Breast epithelium (tissue), 4 donors: ENCODE measurements at regions not wholly inside any gene's neighbourhood (a gene's known extent, or its start where the extent isn't known, plus 50 kb on each side); places are given as distances from the start of the nearest gene placed in this dataset.
A peak's percentile ranks its signal among the peaks of the same experiment; 100 is the strongest.

Source experiments
- DNase-seq, 2 donors: peaks; one replicate each; pipeline ENCODE4 v3.0.0-alpha.2; 2019; ENCODE audit warnings: low spot score in 2 of 2
- H3K27ac ChIP-seq, 2 donors: fragments of 200-600 bp; sonication (generic) in 1 of 2; one replicate each; pipeline ENCODE4 v1.5.1; 2016 to 2019; ENCODE audit warnings: mild to moderate bottlenecking in 1 of 2
- H3K27me3 ChIP-seq, 2 donors: fragments of 200-600 bp; sonication (generic) in 1 of 2; one replicate each; pipeline versions ENCODE4 v1.5.1 to v1.6.0; 2017 to 2019; ENCODE audit warnings: control low read depth in 1 of 2, mild to moderate bottlenecking in 1 of 2
- H3K36me3 ChIP-seq: fragments of 200-600 bp; one replicate; pipeline ENCODE4 v1.5.1; 2019
- H3K4me1 ChIP-seq, 2 donors: fragments of 200-600 bp; sonication (generic); one replicate each; pipeline ENCODE4 v1.5.1; 2016 to 2019; ENCODE audit warnings: control low read depth in 1 of 2
- H3K4me3 ChIP-seq, 3 donors: fragments of 200-600 bp; sonication (generic); 1 replicate in 2 of 3; 2 replicates in 1 of 3; pipeline ENCODE4 v1.5.1; 2016 to 2019; ENCODE audit warnings: mild to moderate bottlenecking in 3 of 3, moderate library complexity in 2 of 3
- H3K9me3 ChIP-seq, 2 donors: fragments of 200-600 bp; sonication (generic) in 1 of 2; one replicate each; pipeline ENCODE4 v1.5.1; 2016 to 2019; ENCODE audit warnings: control low read depth in 1 of 2
- CTCF ChIP-seq, 3 donors: fragments of 450-650 bp; IDR thresholded peaks; one replicate each; pipeline ENCODE4 v1.5.1; 2016 to 2017; ENCODE audit warnings: antibody characterized with exemption in 3 of 3, mild to moderate bottlenecking in 3 of 3, moderate library complexity in 3 of 3
- POLR2A ChIP-seq: fragments of 450-650 bp; IDR thresholded peaks from one replicate; pipeline ENCODE4 v1.6.1; 2016; ENCODE audit warnings: antibody characterized with exemption, mild to moderate bottlenecking, moderate library complexity
- POLR2AphosphoS5 ChIP-seq, 3 donors: sonication (generic); formaldehyde crosslinking; IDR thresholded peaks; one replicate each; pipeline ENCODE4 v1.6.1; 2017; ENCODE audit warnings: antibody characterized with exemption in 3 of 3
- intact Hi-C: fragments of 100-400 bp; cut with DNase I; formaldehyde crosslinking; loops from one replicate; pipeline ENCODE4 v1.15.1; 2023; ENCODE audit warnings: low total_unique reads

- no peaks in the 10 kb centered on the region for H3K4me1 ChIP-seq
- H3K36me3 ChIP-seq = no peaks in the 10 kb centered on the region
- H3K4me3 ChIP-seq = no peak overlapping the region
- DNase-seq = no peak
- H3K27ac ChIP-seq = no peak overlapping the region
- intact Hi-C loops = loop anchor here (5.0 kb wide), 1 partner anchor 1068 kb away; no protein-coding TSS in a partner anchor
- TF ChIP-seq POLR2A = no peak
- TF ChIP-seq CTCF (IDR thresholded peaks at IDR 0.05) = no peak
- TF ChIP-seq POLR2AphosphoS5 (IDR thresholded peaks at IDR 0.05) = no peak
- H3K9me3 ChIP-seq = no peaks in the 10 kb centered on the region
- no peaks in the 10 kb centered on the region for H3K27me3 ChIP-seq
These were observed 213.7 kb downstream of the TRIB2 start for GRCh38 chr2:12930391-12930790.

GRCh38 chr2:12931186-12931844 is 214.6 kb downstream of the TRIB2 start:
- Histone ChIP-seq H3K27ac (no peak overlapping the region), H3K4me3 (no peak overlapping the region), H3K9me3 (no peaks in the 10 kb centered on the region), H3K27me3 (no peaks in the 10 kb centered on the region), H3K4me1 (no peaks in the 10 kb centered on the region), H3K36me3 (no peaks in the 10 kb centered on the region)
- TF ChIP-seq POLR2AphosphoS5 (IDR thresholded peaks at IDR 0.05) = no peak
- TF ChIP-seq POLR2A = no peak
- peak; percentile 57 to 86 (median 78) for TF ChIP-seq CTCF (IDR thresholded peaks at IDR 0.05)
- no peak for DNase-seq
- intact Hi-C loops = loop anchor here (5.0 kb wide), 1 partner anchor 1069 kb away; no protein-coding TSS in a partner anchor

DNA sequence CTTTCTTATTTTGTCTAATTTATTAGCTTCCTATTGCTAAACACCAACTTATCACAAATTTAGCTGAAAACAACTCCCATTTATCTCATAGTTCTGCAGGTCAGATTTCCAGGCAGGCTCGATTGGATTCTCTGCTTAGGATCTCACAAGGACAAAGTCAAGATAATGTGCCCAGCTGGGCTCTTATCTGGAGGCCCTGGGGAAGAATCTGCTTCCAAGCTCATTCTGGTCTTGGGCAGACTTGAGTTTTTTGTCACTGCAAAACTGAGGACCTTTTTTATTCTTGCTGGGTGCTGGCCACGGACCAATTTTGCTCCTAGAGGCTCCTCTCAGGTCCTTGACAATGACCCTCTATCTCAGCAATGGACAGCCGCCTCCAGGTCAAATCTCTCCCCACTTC is 215.5 kb downstream of the TRIB2 start:
- no peaks in the 10 kb centered on the region for H3K9me3 ChIP-seq
- intact Hi-C loops = loop anchor here (5.0 kb wide), 1 partner anchor 1070 kb away; no protein-coding TSS in a partner anchor
- H3K4me3 ChIP-seq = no peak overlapping the region
- H3K27me3 ChIP-seq = no peaks in the 10 kb centered on the region
- no peak for DNase-seq
- TF ChIP-seq CTCF (IDR thresholded peaks at IDR 0.05) (no peak), POLR2A (no peak), POLR2AphosphoS5 (IDR thresholded peaks at IDR 0.05) (no peak)
- no peaks in the 10 kb centered on the region for H3K36me3 ChIP-seq
- no peaks in the 10 kb centered on the region for H3K4me1 ChIP-seq
- H3K27ac ChIP-seq = no peak overlapping the region

DNA sequence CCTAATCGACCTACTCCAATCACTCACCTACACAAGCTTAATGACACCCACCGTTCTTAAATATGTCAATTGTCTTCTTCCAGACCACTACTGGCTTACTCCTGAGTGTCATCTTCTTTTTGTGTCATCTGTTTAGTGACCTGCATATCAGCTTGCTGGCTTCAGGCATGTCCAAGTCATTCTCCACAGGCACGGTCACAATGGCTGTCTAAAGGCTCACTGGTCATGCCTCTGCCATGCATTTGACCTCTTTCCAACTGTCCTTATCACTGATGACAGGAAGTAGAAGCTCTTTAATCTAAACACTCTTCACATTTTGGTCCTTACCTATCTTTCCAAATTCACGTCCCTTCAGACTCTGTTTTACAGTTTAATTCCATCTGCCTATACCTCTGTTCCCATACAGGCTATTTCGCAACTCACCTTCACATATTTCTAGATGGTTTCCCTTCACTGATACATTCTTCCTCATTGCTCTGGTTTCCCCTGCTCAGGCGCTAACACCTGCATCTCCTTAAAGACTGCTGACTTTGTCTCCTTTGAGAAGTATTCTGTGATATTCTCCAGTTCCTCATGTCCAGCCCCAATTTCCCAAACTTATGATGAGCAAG is 217.5 kb downstream of the TRIB2 start:
- Histone ChIP-seq H3K4me1 (no peaks in the 10 kb centered on the region), H3K4me3 (no peak overlapping the region), H3K27me3 (no peaks in the 10 kb centered on the region), H3K36me3 (no peaks in the 10 kb centered on the region), H3K9me3 (no peaks in the 10 kb centered on the region), H3K27ac (no peak overlapping the region)
- intact Hi-C loops = loop anchor here (5.0 kb wide), 1 partner anchor 1072 kb away; no protein-coding TSS in a partner anchor
- DNase-seq = no peak
- TF ChIP-seq CTCF (IDR thresholded peaks at IDR 0.05) = no peak
- TF ChIP-seq POLR2A = no peak
- no peak for TF ChIP-seq POLR2AphosphoS5 (IDR thresholded peaks at IDR 0.05)

- intact Hi-C loops = no loop called here
- H3K27me3 ChIP-seq = no peaks in the 10 kb centered on the region
- TF ChIP-seq POLR2AphosphoS5 (IDR thresholded peaks at IDR 0.05) (no peak), POLR2A (no peak), CTCF (IDR thresholded peaks at IDR 0.05) (no peak)
- H3K4me1 ChIP-seq = no peaks in the 10 kb centered on the region
- no peak overlapping the region for H3K4me3 ChIP-seq
- no peaks in the 10 kb centered on the region for H3K36me3 ChIP-seq
- no peak for DNase-seq
- no peak overlapping the region for H3K27ac ChIP-seq
- H3K9me3 ChIP-seq = no peaks in the 10 kb centered on the region
These were observed 218.5 kb downstream of the TRIB2 start for GRCh38 chr2:12935222-12935621.
